ENCODE measurements at regions not wholly inside any gene's neighbourhood (a gene's known extent, or its start where the extent isn't known, plus 50 kb on each side); places are given as distances from the start of the nearest gene placed in this dataset.

- H3K4me3 ChIP-seq (ENCODE audit: low read depth, low read length), result no peak overlapping the region
- no peak for TF ChIP-seq CTCF (IDR thresholded peaks at IDR 0.05; ENCODE audit: insufficient read depth, low read length)
- DNase-seq (ENCODE audit: low read depth), result no peak
Measured at GRCh38 chr10:128324058-128324827, 198.0 kb upstream of the MKI67 start.

GRCh38 chr10:128325788-128326187, 199.6 kb upstream of the MKI67 start:
- no peak overlapping the region for H3K4me3 ChIP-seq (ENCODE audit: low read depth, low read length)
- no peak for DNase-seq (ENCODE audit: low read depth)
- TF ChIP-seq CTCF (IDR thresholded peaks at IDR 0.05; ENCODE audit: insufficient read depth, low read length), result no peak

GRCh38 chr10:128326251-128326650, 200.0 kb upstream of the MKI67 start:
- no peak overlapping the region for H3K4me3 ChIP-seq (ENCODE audit: low read depth, low read length)
- no peak for DNase-seq (ENCODE audit: low read depth)
- TF ChIP-seq CTCF (IDR thresholded peaks at IDR 0.05; ENCODE audit: insufficient read depth, low read length), result no peak

GRCh38 chr10:128326851-128327250, 200.6 kb upstream of the MKI67 start:
- no peak for DNase-seq (ENCODE audit: low read depth)
- no peak for TF ChIP-seq CTCF (IDR thresholded peaks at IDR 0.05; ENCODE audit: insufficient read depth, low read length)
- no peak overlapping the region for H3K4me3 ChIP-seq (ENCODE audit: low read depth, low read length)

- H3K4me3 ChIP-seq (ENCODE audit: low read depth, low read length), result no peak overlapping the region
- no peak for DNase-seq (ENCODE audit: low read depth)
- TF ChIP-seq CTCF (IDR thresholded peaks at IDR 0.05; ENCODE audit: insufficient read depth, low read length), result no peak
Measured at GRCh38 chr10:128336401-128336800, 210.2 kb upstream of the MKI67 start.

GRCh38 chr10:128337860-128338378, 211.7 kb upstream of the MKI67 start:
- no peak overlapping the region for H3K4me3 ChIP-seq (ENCODE audit: low read depth, low read length)
- no peak for DNase-seq (ENCODE audit: low read depth)
- no peak for TF ChIP-seq CTCF (IDR thresholded peaks at IDR 0.05; ENCODE audit: insufficient read depth, low read length)

All from fibroblast of the aortic adventitia (primary cell).